GM18498 (cell line): ENCODE measurements at regions not wholly inside any gene's neighbourhood (a gene's known extent, or its start where the extent isn't known, plus 50 kb on each side); places are given as distances from the start of the nearest gene placed in this dataset.
A peak's percentile ranks its signal among the peaks of the same experiment; 100 is the strongest.
"Not testable (repeated sequence)": the region's sequence is repeated elsewhere in the genome, so short reads cannot be mapped to it uniquely, and the experiment has no call there.

Experiments
- ATAC-seq: cut with Tn5 transposase; IDR thresholded peaks from one replicate; pipeline ENCODE4 v1.9.1; 2021; ENCODE audit warnings: mild to moderate bottlenecking, moderate library complexity; ENCODE audit not compliant: unreplicated experiment

- no peak for ATAC-seq
These were observed 51.5 kb upstream of the GRM3 start for GRCh38 chr7:86592185-86592584.

DNA sequence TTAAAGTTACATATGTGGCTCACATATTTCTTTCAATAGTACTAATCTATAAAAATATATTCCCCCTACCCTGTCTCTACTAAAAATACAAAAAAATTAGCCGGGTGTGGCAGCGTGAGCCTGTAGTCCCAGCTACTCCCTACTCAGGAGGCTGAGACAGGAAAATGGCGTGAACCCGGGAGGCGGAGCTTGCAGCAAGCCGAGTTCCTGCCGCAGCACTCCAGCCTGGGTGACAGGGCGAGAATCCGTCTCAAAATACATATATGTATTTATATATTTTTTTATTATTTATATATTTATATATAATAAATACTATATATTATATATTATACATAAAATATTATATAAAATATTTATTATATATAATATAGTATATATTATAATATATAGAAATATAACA is 69.7 kb upstream of the GRM3 start:
- ATAC-seq = no peak

GRCh38 chr7:86558680-86559501 is 84.8 kb upstream of the GRM3 start:
- ATAC-seq = no peak

- ATAC-seq = no peak
These were observed 109.1 kb upstream of the GRM3 start for GRCh38 chr7:86534641-86535040.

GRCh38 chr7:86504229-86504628 is 139.5 kb upstream of the GRM3 start:
- no peak for ATAC-seq

GRCh38 chr7:86499986-86500385 is 143.7 kb upstream of the GRM3 start:
- no peak for ATAC-seq

DNA sequence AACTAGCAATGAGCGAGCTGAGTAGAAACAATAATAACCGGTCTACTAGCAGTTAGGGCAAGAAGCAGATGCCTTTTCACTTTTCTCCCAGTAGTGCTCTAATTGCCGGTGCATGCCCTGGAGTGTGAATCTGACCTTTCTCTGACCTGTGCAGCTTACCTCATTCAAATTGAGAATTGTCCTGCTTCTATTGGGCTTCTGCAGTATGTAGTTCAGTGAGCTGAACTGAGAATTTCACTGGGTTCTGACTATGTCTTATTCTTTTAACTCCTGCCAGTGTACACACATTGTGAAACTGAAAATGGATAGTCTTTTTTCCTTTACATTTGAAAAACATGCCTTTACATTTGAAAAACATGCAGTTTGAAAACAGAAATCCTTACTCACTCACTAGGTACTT is 157.9 kb upstream of the GRM3 start:
- no peak for ATAC-seq

GRCh38 chr7:86479144-86479543 is 164.6 kb upstream of the GRM3 start:
- ATAC-seq = no peak

- no peak for ATAC-seq
These were observed 166.3 kb upstream of the GRM3 start for GRCh38 chr7:86477343-86477935.

- no peak for ATAC-seq
These were observed 172.9 kb upstream of the GRM3 start for GRCh38 chr7:86470763-86471162.

GRCh38 chr7:86469680-86470295 is 173.9 kb upstream of the GRM3 start:
- ATAC-seq = peak; percentile 98

DNA sequence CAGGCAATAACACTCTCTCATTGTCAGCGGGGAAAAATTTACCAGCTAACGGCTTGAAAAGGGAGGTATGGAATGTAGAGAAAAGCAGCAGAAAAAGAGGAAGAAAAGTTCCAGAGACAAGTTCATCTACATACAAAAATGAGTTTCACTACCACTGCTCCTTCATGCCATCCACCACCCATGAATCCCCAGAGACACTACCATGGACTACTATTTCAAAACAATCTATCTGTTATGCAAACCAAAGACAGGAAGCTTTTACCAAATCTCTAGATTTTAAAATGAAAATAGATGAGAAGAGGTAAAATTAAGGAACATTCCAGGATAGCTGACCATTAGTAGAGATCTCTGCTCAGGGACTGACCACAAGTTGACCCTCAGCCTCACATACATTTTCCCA is 189.0 kb upstream of the GRM3 start:
- ATAC-seq = no peak

DNA sequence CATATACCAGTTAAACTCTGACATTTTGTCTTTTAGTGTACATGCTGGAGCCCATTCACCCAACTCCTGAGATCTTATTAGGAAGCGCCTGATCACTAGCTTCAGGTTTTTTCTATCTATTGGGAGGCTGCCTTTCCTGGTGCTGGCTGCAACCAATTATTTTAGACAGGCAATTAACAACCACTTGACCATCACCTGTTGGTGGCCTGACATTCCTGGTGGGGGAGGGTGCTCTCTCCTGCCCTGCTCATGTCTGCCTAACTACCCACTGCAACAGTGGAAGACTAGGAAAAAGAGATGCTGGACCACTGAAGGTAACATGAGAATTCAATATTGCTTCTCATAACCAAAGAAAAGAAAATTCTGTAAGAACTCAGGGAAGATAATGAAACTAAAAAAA is 190.3 kb upstream of the GRM3 start:
- no peak for ATAC-seq

DNA sequence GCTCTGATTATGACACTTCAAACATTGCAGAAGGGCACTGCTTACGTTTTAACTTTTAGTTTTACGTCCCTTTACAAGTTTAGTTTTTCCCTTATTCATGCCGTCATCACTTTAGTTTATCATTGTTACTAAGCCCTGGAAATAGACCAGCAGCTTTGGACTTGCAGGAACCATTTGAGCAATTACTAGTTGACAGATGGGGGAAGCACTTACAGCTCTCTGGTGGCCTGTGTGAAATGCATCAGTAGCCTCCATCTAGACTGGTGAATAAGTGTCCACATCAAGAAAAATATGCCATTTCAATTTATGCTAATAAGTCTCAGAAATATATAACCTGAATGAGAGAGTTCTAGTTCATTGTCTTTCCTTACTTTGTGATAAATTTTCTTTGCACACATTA is 194.9 kb upstream of the GRM3 start:
- no peak for ATAC-seq

- no peak for ATAC-seq
These were observed 198.4 kb upstream of the GRM3 start for GRCh38 chr7:86445285-86445684.

DNA sequence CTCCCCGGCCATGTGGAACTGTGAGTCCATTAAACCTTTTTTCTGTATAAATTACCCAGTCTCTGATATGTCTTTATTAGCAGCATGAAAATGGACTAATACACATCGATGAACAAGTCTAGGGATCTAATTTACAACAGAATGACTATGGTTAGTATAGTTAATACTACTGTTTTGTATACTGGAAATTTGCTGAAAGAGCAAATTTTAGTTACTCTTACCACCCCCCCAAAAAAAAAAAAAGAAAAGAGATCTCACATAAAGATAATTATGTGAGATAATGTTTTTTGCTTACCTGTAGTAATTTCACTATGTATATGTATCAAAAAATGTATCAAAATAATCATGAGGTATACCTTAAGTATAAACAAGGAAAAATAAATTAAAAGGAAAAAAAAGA is 199.5 kb upstream of the GRM3 start:
- ATAC-seq = no peak

DNA sequence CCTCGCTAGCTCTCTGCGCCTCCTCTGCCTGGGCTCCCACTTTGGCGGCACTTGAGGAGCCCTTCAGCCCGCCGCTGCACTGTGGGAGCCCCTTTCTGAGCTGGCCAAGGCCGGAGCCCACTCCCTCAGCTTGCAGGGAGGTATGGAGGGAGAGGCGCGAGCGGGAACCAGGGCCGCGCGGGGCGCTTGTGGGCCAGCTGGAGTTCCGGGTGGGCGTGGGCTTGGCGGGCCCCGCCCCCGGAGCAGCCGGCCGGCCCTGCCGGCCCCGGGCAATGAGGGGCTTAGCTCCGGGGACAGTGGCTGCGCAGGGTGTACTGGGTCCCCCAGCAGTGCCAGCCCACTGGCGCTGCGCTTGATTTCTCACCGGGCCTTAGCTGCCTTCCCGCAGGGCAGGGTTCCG is 203.3 kb upstream of the GRM3 start:
- not testable (repeated sequence) for ATAC-seq

DNA sequence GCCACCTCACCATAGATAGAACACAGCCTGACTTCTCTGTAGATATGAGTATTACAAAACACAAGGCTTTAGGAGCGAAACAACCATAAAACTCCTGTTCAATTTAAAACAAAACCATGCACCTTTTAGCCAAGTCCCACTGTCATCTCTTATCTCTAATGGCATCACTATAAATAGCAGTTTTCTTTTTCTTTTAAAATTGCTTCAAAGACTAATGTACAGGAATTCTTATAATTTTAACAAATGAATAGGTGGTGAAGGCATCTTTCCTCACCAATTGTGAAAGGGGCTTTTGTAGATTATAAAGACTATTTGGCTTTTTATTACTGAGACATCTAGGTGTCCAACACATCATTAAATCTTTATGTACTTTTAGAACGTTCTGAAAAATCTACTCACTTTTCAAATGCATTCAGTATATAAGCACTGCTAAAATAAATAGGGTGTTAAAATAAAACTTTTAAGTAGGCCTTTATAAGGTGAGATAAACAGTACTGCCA is 205.7 kb upstream of the GRM3 start:
- no peak for ATAC-seq

DNA sequence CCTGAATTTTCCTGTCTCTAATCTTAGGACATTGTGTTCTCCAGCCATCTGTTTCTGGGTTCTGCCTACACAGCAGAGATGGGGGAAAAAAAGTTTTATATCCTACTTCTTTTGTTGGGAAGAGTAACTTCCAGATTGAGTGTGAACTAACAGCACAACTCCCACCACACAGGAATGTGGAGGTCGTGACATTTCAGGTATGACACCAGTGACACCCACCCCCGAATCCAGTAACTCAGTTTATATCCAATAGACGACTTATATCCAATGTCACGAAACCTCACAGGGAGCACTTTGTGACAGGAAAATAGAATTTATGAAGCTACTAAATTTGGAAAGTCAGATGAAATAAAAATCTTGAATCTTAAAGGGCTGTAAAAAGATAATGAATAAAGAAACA is 211.9 kb upstream of the GRM3 start:
- ATAC-seq = no peak

- no peak for ATAC-seq
These were observed 231.9 kb upstream of the GRM3 start for GRCh38 chr7:86411814-86412213.

DNA sequence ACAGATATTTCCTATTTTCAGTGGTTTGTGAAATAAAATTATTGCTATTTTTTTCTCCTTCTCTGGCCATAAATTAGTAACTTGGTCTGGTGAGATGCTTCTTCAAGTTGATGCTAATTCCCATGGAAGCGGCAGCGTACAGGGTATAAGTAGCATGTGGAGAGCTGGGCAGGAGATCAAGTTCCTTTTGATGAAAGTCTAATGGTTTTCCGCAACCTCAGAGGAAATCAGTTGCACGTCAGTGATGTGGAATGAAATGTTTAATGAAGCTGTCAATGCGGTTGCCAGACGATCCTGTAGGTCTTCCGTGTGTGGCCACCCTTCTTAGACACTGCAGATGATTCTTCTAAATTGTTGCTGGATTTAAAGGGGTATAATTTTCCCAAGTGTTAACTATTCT is 236.4 kb upstream of the GRM3 start:
- ATAC-seq = no peak

GRCh38 chr7:86391813-86392212 is 251.9 kb upstream of the GRM3 start:
- ATAC-seq = no peak
